Neural progenitor cell (in vitro differentiated cells): ENCODE measurements at regions not wholly inside any gene's neighbourhood (a gene's known extent, or its start where the extent isn't known, plus 50 kb on each side); places are given as distances from the start of the nearest gene placed in this dataset.

Experiments used
- DNase-seq: peaks from one replicate; pipeline ENCODE4 v3.0.0-alpha.2; 2016; ENCODE audit warnings: low spot score
- H2AFZ ChIP-seq: fragments of 200-600 bp; sonication (generic); replicated peaks from 2 replicates; pipeline ENCODE4 v1.6.1; 2016; ENCODE audit warnings: antibody characterized with exemption
- H3F3A ChIP-seq: fragments of 200-600 bp; sonication (generic); 2 replicates; pipeline ENCODE4 v1.6.1; 2016; ENCODE audit warnings: antibody characterized with exemption, low read depth
- H3K27ac ChIP-seq: fragments of 200-600 bp; sonication (generic); 2 replicates; pipeline ENCODE4 v1.5.1; 2016; ENCODE audit warnings: mild to moderate bottlenecking
- H3K27me3 ChIP-seq: fragments of 200-600 bp; sonication (generic); 2 replicates; pipeline ENCODE4 v1.6.1; 2016; ENCODE audit warnings: mild to moderate bottlenecking, moderate library complexity
- H3K36me3 ChIP-seq: fragments of 200-600 bp; sonication (generic); 2 replicates; pipeline ENCODE4 v1.5.1; 2016
- H3K4me1 ChIP-seq: fragments of 200-600 bp; sonication (generic); 2 replicates; pipeline ENCODE4 v1.6.1; 2016; ENCODE audit warnings: mixed run types
- H3K4me2 ChIP-seq: fragments of 200-600 bp; sonication (generic); 2 replicates; pipeline ENCODE4 v1.6.1; 2016
- H3K4me3 ChIP-seq: fragments of 200-600 bp; sonication (generic); 2 replicates; pipeline ENCODE4 v1.5.1; 2016
- H3K79me2 ChIP-seq: fragments of 200-600 bp; sonication (generic); 2 replicates; pipeline ENCODE4 v1.6.1; 2016; ENCODE audit warnings: low read depth
- H3K9ac ChIP-seq: fragments of 200-600 bp; sonication (generic); 2 replicates; pipeline ENCODE4 v1.6.1; 2016
- H3K9me3 ChIP-seq: fragments of 200-600 bp; sonication (generic); 2 replicates; pipeline ENCODE4 v1.5.1; 2016; ENCODE audit warnings: low read depth
- H4K20me1 ChIP-seq: fragments of 200-600 bp; sonication (generic); 2 replicates; pipeline ENCODE4 v1.6.1; 2016; ENCODE audit warnings: low read depth
- H3K27ac Mint-ChIP-seq: 3 replicates; pipeline ENCODE4 v1.8.0; 2021; ENCODE audit warnings: mixed read lengths
- H3K27me3 Mint-ChIP-seq: 2 replicates; pipeline ENCODE4 v1.8.0; 2022; ENCODE audit warnings: low read depth, mild to moderate bottlenecking, inconsistent platforms, moderate library complexity, mixed read lengths; ENCODE audit not compliant: insufficient read depth
- H3K36me3 Mint-ChIP-seq: 3 replicates; pipeline ENCODE4 v1.8.0; 2021; ENCODE audit warnings: mixed read lengths
- H3K4me1 Mint-ChIP-seq: 3 replicates; pipeline ENCODE4 v1.8.0; 2021; ENCODE audit warnings: mixed read lengths
- H3K4me3 Mint-ChIP-seq: 3 replicates; pipeline ENCODE4 v1.8.0; 2021; ENCODE audit warnings: mild to moderate bottlenecking, moderate library complexity, mixed read lengths
- H3K9me3 Mint-ChIP-seq: 3 replicates; pipeline ENCODE4 v1.8.0; 2020; ENCODE audit warnings: mixed read lengths
- EZH2 ChIP-seq: fragments of 200-600 bp; sonication (generic); IDR thresholded peaks from 2 replicates; pipeline ENCODE4 v1.6.1; 2017; ENCODE audit warnings: antibody characterized with exemption, mild to moderate bottlenecking, moderate library complexity
- EZH2phosphoT487 ChIP-seq: fragments of 200-600 bp; sonication (generic); IDR thresholded peaks from 2 replicates; pipeline ENCODE4 v1.6.1; 2017; ENCODE audit warnings: antibody characterized with exemption
- TF ChIP-seq, protein P1 (sequence below): fragments of 200-600 bp; sonication (generic); IDR thresholded peaks from 2 replicates; pipeline ENCODE4 v1.5.1; 2017; ENCODE audit warnings: antibody characterized with exemption, mild to moderate bottlenecking

DNA sequence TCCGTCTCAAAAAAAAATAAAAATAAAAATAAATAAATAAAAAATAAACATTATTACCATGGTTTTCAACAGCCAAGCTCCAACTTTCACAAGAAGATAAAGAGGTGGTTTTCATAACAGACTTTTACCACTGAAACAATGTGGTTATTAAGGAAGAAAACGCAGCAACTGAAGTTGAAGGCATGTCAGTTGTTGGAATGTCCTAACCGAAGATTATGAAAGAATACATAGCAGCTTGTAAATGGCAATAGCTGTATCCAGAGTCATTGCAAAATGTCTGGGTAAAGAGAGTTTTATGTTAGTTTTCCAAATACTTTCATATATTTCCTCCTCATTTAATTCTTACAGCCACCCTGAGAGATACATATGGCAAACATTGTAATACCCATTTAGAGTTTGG, 161.6 kb upstream of the MARCKS start:
- DNase-seq, result no peak
- Histone ChIP-seq H3K4me1 (no peaks in the 10 kb centered on the region), H2AFZ (no peak overlapping the region), H3K4me3 (no peak overlapping the region), H3K4me2 (no peak overlapping the region), H3F3A (no peaks in the 10 kb centered on the region), H3K36me3 (no peaks in the 10 kb centered on the region), H3K9ac (no peak overlapping the region), H3K9me3 (no peaks in the 10 kb centered on the region), H3K79me2 (no peaks in the 10 kb centered on the region), H4K20me1 (no peaks in the 10 kb centered on the region), H3K27ac (no peak overlapping the region), H3K27me3 (no peaks in the 10 kb centered on the region)
- H3K4me1 Mint-ChIP-seq, result peaks cover 2% of the 10 kb centered on the region
- no peaks in the 10 kb centered on the region for H3K9me3 Mint-ChIP-seq
- peaks cover 2% of the 10 kb centered on the region for H3K27me3 Mint-ChIP-seq
- H3K27ac Mint-ChIP-seq, result no peak overlapping the region
- no peak for TF ChIP-seq EZH2
- TF ChIP-seq, protein P1, sequence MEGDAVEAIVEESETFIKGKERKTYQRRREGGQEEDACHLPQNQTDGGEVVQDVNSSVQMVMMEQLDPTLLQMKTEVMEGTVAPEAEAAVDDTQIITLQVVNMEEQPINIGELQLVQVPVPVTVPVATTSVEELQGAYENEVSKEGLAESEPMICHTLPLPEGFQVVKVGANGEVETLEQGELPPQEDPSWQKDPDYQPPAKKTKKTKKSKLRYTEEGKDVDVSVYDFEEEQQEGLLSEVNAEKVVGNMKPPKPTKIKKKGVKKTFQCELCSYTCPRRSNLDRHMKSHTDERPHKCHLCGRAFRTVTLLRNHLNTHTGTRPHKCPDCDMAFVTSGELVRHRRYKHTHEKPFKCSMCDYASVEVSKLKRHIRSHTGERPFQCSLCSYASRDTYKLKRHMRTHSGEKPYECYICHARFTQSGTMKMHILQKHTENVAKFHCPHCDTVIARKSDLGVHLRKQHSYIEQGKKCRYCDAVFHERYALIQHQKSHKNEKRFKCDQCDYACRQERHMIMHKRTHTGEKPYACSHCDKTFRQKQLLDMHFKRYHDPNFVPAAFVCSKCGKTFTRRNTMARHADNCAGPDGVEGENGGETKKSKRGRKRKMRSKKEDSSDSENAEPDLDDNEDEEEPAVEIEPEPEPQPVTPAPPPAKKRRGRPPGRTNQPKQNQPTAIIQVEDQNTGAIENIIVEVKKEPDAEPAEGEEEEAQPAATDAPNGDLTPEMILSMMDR, result no peak
- no peak for TF ChIP-seq EZH2phosphoT487
- H3K36me3 Mint-ChIP-seq, result no peaks in the 10 kb centered on the region
- H3K4me3 Mint-ChIP-seq, result no peak overlapping the region

DNA sequence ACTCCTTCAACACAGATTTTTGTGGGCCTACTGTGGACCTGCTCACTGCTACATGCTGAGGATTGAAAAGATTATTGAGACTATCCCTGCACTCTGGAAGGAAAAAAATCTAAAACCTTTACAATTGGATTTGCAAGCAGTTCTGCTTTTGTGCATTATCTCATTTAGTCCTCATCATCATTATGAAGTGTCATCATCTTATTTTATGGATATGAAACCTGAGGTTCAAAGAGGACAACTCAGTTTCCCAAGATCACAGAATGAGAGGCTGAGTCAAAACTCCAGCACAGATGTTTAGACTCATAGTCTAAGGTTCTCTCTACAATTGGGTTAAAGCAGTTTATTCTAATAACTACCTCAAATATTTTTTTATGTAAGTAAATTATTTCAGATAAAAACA, 160.2 kb upstream of the MARCKS start:
- Mint-ChIP-seq H3K4me3 (no peak overlapping the region), H3K27ac (no peak overlapping the region), H3K27me3 (peaks cover 2% of the 10 kb centered on the region), H3K36me3 (no peaks in the 10 kb centered on the region), H3K9me3 (no peaks in the 10 kb centered on the region), H3K4me1 (peaks cover 2% of the 10 kb centered on the region)
- TF ChIP-seq, protein P1, result no peak
- TF ChIP-seq EZH2phosphoT487 (no peak), EZH2 (no peak)
- H3K9me3 ChIP-seq, result no peaks in the 10 kb centered on the region
- no peak overlapping the region for H2AFZ ChIP-seq
- H3K36me3 ChIP-seq, result no peaks in the 10 kb centered on the region
- H3K4me3 ChIP-seq, result no peak overlapping the region
- no peaks in the 10 kb centered on the region for H3F3A ChIP-seq
- DNase-seq, result no peak
- H3K9ac ChIP-seq, result no peak overlapping the region
- no peaks in the 10 kb centered on the region for H4K20me1 ChIP-seq
- no peaks in the 10 kb centered on the region for H3K79me2 ChIP-seq
- H3K27me3 ChIP-seq, result no peaks in the 10 kb centered on the region
- H3K4me1 ChIP-seq, result no peaks in the 10 kb centered on the region
- no peak overlapping the region for H3K27ac ChIP-seq
- H3K4me2 ChIP-seq, result no peak overlapping the region

DNA sequence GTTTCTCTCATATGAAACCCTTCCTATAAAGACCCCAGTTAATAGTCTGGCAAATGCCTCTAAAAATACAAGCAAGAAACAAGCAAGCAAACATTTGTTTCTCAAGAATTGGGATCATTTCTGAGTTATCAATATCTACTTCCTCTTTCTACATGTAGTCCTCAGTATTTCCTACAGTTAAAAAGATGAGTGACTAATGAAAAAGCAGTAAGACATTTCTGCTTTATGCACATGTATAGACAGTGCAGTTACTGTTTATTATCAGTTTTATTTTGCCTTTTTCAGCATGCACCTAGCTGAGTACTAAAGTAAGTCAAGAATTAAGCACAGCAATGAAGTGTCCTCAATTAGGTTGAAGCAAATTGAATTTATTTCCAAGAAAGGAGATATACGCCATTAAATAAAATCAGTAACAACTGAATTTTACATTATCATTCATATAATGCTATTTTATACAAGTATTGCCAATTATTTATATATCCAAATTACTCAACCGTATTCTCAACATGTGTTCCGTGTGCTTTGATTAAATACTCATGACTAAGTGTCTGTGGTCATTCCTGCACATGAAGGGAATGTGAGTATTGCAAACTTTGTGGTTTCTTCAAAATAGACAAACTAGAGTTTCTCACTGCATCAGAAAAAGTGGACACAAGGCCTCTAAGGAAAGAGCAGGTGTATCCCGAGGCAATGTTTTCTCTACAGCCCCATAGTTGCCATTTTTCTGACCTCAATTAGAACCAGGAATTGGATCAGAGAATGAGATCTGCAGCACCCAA, 159.3 kb upstream of the MARCKS start:
- peaks cover 2% of the 10 kb centered on the region for H3K27me3 Mint-ChIP-seq
- Histone ChIP-seq H3K4me1 (no peaks in the 10 kb centered on the region), H4K20me1 (no peaks in the 10 kb centered on the region), H3K4me2 (no peak overlapping the region), H3K4me3 (no peak overlapping the region), H3K27ac (no peak overlapping the region), H2AFZ (no peak overlapping the region), H3K9me3 (no peaks in the 10 kb centered on the region), H3F3A (no peaks in the 10 kb centered on the region), H3K9ac (no peak overlapping the region), H3K79me2 (no peaks in the 10 kb centered on the region), H3K27me3 (no peaks in the 10 kb centered on the region), H3K36me3 (no peaks in the 10 kb centered on the region)
- TF ChIP-seq EZH2 (no peak), EZH2phosphoT487 (no peak)
- TF ChIP-seq, protein P1, result no peak
- no peaks in the 10 kb centered on the region for H3K9me3 Mint-ChIP-seq
- DNase-seq, result no peak
- peaks cover 2% of the 10 kb centered on the region for H3K4me1 Mint-ChIP-seq
- no peak overlapping the region for H3K27ac Mint-ChIP-seq
- no peaks in the 10 kb centered on the region for H3K36me3 Mint-ChIP-seq
- no peak overlapping the region for H3K4me3 Mint-ChIP-seq
